GM03348 (cell line): ENCODE measurements at regions not wholly inside any gene's neighbourhood (a gene's known extent, or its start where the extent isn't known, plus 50 kb on each side); places are given as distances from the start of the nearest gene placed in this dataset.
A peak's percentile ranks its signal among the peaks of the same experiment; 100 is the strongest.
"Not testable (repeated sequence)": the region's sequence is repeated elsewhere in the genome, so short reads cannot be mapped to it uniquely, and the experiment has no call there.

Experiments
- DNase-seq: peaks from one replicate; pipeline ENCODE4 v3.0.0; 2012; ENCODE audit warnings: low spot score

- DNase-seq, result no peak
Observed at GRCh38 chr6:20263059-20263458, 50.8 kb upstream of the MBOAT1 start.

- DNase-seq, result no peak
Observed at GRCh38 chr6:20265842-20266241, 53.6 kb upstream of the MBOAT1 start.

DNA sequence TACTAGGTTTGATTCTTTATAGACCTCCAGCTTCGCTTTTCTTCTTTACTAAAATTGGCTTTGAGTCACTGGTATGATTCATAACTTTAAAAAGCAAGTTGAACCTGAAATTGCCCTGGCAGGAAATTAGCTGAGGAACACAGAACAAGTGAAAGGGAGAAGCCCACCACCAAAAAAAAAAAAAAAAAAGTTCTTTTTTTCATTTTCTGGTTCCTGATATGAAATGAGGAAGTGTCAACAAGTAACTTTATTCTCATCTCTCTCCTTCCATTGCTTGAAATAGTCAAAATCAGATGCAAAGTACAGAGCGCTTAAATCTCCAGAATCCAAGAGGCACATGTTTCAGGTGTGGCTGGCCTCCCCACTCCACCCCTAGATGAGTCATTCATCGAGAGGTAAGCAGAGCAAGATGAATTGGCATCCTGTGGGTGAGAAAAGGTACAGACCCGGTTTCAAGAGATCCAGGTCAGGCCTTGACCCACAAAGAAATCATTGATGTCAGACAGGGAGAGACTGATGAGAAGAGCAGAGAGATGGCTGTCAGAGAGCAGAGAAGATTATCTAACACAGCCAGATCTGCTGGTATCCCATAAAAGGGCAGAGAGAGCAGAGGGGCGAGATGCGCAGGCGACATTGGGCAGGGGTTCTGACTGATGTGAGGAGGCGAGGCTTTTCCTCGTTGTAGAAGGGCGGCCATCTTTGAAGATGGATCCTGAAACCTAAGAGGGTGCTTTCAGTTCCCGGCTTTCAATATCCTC, 54.8 kb upstream of the MBOAT1 start:
- no peak for DNase-seq

- no peak for DNase-seq
Observed at GRCh38 chr6:20269181-20269580, 56.9 kb upstream of the MBOAT1 start.

DNA sequence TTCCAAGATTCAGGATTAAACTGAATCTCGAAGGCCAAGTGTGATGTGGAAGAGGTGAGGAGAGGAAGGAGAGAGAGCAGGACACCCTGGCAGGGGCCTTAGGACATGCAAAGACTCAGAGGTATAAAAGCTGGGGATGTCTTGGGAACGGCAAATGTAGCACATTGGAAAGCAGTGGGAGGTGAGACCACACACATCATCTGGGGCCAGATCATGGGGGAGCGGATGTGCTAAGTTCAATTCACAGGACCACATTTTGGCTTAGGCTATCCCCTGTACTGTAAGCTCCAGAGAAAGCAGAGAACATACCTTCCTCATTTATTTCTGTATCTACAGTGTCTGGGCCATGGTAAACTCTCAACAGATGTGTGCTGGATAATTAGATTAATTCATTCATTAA, 59.5 kb upstream of the MBOAT1 start:
- DNase-seq, result no peak

DNA sequence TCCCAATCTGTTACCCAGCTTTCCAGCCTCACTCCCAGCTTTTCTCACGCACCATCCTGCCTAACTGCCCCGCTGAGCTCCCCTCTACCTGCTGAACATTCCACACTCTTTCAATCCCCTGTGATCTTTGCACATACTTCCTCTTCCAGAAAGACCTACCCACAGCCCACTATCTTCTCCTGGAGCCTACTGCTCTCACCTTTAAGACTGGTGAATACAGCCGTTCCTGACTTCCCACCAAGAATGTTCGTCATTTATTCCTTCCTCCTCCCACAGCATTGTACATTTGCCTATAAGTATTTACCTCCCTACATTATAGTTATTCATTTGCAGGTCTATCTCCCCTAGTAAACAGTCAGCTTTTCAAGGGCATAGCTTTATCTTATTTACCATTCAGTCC, 61.9 kb upstream of the MBOAT1 start:
- DNase-seq, result no peak

GRCh38 chr6:20275837-20276236, 63.6 kb upstream of the MBOAT1 start:
- DNase-seq, result not testable (repeated sequence)

GRCh38 chr6:20277724-20278123, 65.5 kb upstream of the MBOAT1 start:
- DNase-seq, result not testable (repeated sequence)

DNA sequence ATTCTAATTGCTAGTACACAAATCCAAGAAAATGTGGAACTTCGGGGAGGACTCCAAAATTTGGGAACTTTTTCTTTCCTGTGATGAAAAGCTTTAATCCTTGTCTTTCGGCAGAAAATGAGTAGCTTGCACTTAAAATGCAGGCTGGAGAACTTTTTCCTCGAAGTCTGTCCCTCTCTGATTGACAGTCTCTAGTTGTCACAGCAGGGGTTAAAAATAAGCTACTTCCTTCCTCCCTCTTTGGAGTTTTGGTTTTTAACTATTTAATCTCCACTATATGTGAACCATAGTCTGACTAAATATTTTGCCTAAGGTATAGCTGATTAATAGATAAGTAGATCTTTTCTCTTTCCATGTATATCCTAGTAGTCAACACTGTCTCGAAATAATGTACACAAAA, 66.8 kb upstream of the MBOAT1 start:
- DNase-seq, result no peak

DNA sequence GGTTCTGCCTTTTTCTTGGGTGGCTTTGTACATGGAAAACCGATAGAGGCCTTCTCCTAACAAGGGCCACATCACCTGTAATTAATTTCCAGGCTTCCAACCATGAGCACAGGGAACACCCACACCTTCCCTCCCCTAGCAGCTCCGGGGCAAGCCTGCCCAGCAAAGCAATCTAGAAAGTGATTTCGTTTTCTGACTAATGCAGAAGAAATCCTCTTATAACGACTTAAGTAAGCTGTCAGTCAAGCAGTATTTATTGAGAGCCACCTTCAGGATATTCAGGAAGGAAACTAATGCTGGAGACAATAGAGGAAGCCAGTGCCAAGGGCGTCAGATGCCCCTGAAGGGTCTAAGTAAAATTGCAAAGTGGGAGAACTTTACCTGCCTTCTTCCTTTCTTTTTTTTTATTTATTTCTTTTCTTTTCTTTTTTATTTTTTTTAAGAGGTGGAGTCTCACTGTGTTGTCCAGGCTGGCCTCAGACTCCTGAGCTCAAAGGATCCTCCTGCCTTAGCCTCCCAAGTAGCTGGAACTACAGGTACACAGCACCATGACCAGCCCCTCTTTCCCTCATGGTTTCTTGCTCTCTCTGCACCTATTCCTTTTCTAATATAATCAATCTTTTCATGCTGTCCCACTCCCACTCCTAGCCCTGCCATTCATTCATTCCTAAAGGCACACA, 67.5 kb upstream of the MBOAT1 start:
- no peak for DNase-seq

GRCh38 chr6:20280288-20280621, 68.0 kb upstream of the MBOAT1 start:
- DNase-seq, result no peak

DNA sequence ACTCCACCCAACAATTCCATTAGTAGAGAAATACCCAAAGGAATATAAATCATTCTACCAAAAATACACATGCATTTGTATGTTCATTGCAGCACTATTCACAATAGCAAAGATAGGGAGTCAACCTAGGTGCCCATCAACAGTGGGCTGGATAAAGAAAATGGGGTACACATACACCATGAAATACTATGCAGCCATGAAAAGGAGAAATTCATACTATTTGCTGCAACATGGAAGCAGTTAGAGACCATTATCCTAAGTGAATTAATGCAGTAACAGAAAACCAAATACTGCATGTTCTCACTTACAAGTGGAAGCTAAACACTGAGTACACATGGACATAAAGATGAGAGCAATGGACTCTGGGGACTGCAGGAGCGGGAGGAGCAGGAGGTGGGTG, 72.4 kb upstream of the MBOAT1 start:
- no peak for DNase-seq

DNA sequence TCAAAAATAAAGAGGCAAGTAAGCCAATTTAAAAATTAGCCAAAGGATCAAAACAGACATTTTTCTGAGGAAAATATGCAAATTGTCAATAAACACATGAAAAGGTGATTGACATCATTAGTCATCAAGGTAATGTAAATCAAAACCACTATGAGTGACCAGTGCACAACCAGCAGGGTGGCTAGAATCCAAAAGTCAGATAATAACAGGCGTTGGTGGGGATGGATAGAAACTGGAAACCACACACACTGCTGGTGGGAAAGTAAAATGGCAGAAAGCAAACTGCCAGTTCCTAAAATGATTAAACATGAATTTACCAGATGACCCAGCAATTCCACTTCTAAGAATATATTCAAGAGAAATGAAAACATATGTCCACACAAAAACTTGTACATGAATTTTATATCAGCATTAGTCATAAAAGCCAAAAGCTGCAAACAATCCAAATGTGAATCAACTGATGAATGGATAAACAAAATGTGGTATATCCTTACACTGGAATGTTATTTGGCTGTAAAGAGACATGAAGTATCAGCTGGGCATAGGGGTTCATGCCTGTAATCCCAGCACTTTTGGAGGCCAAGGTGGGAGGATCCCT, 74.8 kb upstream of the MBOAT1 start:
- DNase-seq, result no peak

DNA sequence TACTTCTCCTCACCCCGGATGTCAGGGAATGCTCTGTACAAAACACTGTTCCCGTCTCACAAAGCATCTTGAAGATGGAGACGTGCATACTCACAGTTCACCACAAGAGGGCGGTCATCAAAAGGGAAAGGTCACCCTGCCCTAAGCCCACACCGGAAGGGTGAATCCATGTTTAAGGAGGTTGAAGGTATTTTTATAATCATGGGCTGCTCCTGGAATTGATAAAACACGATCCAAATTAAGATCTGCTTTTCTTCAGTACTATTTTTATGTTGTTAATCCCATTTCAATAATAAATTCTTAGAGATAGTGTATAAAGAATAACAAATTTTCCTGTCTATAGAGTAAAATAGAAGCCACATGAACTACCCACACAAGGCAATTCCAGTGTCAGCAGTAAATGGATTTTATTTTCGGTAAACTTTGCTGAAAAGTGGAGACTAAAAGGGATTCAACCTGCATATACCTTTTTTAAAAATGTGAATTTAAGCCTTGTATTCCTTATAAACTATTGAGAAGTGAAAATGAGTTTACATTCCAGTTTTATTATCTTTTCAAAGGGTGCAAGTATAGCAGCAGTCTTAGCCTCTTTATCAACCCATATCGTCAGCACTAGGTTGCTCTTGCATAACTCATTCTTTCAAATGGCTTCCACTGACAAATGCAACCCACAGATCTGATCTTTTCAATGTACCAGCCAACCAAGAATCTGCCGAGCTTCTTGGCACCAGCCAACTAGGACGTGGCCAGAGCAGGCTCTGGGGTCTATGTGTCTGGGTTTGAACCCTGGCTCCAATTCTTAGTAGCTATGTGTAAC, 79.7 kb upstream of the MBOAT1 start:
- DNase-seq, result peak; percentile 83

- no peak for DNase-seq
Observed at GRCh38 chr6:20292905-20293304, 80.6 kb upstream of the MBOAT1 start.

DNA sequence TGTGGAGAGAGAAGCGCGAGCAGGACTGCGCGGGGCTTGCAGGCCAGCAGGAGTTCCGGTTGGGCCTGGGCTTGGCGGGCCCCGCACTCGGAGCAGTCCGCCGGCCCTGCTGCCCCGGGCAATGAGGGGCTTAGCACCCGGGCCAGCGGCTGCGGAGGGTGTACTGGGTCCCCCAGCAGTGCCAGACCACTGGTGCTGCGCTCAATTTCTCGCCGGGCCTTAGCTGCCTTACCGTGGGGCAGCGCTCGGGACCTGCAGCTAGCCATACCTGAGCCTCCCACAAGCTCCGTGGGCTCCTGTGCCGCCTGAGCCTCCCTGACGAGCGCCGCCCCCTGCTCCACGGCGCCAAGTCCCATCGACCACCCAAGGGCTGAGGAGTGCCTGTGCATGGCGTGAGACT, 89.0 kb upstream of the MBOAT1 start:
- DNase-seq, result no peak

- DNase-seq, result no peak
Observed at GRCh38 chr6:20302168-20302567, 89.9 kb upstream of the MBOAT1 start.

DNA sequence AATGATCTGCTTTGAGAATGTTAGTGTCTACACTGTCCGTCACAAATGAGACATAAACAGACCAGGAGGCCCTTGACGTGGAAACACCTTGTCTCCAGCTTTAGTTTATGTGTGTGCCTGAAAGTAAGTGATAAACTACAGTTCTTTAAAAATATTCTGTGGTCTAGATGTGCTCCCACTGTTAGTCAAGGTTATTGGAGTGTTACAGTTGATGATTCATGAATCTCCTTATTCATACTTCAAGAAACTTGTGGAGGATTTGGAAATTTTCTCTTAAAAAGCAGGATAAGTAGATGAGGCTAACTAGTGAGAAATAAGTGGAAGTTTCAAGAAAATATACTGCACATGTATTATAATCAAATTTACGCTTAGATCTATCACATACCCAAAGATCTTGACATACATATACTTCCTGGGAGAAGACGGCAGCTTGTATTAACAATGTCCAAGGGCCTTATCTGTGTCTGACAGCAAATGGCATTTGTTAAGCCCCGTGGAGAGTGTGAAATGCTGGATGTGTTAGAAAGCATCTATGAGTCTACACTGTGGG, 90.5 kb upstream of the MBOAT1 start:
- DNase-seq, result peak; percentile 29

DNA sequence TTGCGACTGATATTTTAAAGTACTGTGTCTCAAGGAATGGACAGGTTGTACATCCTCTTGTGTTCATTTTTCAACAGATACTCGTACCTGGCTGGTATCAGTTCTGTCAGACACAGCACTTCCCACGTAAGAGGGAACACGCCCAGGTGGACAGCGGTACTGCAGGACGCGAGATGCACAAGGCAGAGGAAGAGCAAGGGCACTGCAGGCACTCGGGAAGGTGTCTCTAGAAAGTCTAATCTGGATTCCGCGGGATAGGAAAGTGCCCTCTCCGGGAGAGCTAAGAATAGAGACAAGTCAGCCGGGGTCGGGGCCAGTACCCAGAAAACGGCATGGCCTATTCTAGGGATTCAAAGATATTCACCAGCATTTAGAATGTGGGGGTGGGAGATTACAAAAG, 94.2 kb upstream of the MBOAT1 start:
- DNase-seq, result no peak

- DNase-seq, result no peak
Observed at GRCh38 chr6:20309186-20309585, 92.5 kb upstream of the E2F3 start.

- DNase-seq, result no peak
Observed at GRCh38 chr6:20310185-20310584, 91.5 kb upstream of the E2F3 start.

- no peak for DNase-seq
Observed at GRCh38 chr6:20312606-20313005, 89.1 kb upstream of the E2F3 start.
